ENCODE measurements at regions not wholly inside any gene's neighbourhood (a gene's known extent, or its start where the extent isn't known, plus 50 kb on each side); places are given as distances from the start of the nearest gene placed in this dataset.

DNA sequence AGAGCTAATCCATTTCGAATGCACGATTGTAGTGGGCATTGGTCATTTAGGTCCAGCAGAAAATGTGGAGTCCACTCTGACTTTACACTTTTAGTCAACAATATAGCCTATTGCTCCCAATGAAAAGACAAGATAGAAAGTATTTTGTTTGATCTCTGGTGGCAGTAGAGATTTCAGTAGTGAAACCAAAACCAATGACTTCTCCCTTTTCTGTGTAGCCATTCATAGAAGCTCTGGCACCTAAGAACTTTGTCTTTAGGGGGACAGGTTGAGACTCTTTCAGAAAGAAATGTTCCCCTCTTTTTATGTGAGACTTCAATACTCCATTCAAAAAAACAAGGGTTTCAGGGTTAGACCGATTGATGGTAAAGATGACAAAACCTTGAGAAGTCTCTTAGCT lies 510.8 kb upstream of the POU3F2 start:
- TF ChIP-seq, protein P1, sequence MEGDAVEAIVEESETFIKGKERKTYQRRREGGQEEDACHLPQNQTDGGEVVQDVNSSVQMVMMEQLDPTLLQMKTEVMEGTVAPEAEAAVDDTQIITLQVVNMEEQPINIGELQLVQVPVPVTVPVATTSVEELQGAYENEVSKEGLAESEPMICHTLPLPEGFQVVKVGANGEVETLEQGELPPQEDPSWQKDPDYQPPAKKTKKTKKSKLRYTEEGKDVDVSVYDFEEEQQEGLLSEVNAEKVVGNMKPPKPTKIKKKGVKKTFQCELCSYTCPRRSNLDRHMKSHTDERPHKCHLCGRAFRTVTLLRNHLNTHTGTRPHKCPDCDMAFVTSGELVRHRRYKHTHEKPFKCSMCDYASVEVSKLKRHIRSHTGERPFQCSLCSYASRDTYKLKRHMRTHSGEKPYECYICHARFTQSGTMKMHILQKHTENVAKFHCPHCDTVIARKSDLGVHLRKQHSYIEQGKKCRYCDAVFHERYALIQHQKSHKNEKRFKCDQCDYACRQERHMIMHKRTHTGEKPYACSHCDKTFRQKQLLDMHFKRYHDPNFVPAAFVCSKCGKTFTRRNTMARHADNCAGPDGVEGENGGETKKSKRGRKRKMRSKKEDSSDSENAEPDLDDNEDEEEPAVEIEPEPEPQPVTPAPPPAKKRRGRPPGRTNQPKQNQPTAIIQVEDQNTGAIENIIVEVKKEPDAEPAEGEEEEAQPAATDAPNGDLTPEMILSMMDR (IDR thresholded peaks at IDR 0.05; ENCODE audit: insufficient read depth, low read depth, low read length), result no peak
- Histone ChIP-seq H3K36me3 (ENCODE audit: control insufficient read depth, insufficient read depth, low read length) (no peaks in the 10 kb centered on the region), H3K27me3 (ENCODE audit: control insufficient read depth, insufficient read depth, low read length) (no peaks in the 10 kb centered on the region), H3K4me3 (ENCODE audit: low read depth, low read length) (no peak overlapping the region)
- CTCF ChIA-PET, result no interaction called here
- DNase-seq (ENCODE audit: low read depth), result no peak
- POLR2A ChIA-PET, result no interaction called here

DNA sequence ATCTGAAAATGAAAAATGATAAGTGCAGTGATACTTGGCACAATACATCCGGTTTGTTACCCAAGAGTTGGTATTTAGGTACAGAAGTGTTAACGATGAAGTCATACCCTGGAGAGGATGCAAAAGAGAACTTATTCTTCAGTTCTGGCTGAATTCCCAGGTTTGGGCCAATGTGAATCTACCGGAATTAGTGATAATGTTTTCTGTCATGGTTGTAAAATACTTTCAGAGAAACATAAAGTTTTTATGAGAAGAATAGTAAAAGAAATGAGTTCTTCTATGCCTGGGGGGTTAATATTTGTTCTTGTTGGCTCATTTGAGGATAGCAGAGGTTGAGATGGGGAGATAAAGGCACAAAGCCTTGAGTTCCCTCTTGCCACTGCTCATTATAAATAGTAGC lies 509.9 kb upstream of the POU3F2 start:
- Histone ChIP-seq H3K36me3 (ENCODE audit: control insufficient read depth, insufficient read depth, low read length) (no peaks in the 10 kb centered on the region), H3K27me3 (ENCODE audit: control insufficient read depth, insufficient read depth, low read length) (no peaks in the 10 kb centered on the region), H3K4me3 (ENCODE audit: low read depth, low read length) (no peak overlapping the region)
- ChIA-PET CTCF (no interaction called here), POLR2A (no interaction called here)
- DNase-seq (ENCODE audit: low read depth), result no peak
- TF ChIP-seq, protein P1 (IDR thresholded peaks at IDR 0.05; ENCODE audit: insufficient read depth, low read depth, low read length), result no peak

DNA sequence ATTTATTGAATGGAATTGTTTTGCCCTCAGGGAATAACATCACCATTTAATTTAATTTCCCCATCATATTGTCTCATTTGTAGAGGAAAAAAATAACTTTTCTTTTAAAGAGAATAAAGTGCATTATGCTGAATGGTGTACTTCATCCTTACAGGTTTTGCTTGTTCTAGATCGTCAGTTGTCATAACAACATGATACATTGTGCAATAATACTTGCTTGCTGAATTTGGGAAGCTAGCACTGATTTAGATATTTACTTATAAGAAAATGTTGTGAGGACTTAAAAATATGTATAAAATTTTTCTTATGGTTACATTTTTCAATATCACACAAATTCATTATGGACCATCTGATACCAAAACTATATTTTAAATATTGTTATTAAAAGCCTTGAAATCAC lies 509.0 kb upstream of the POU3F2 start:
- TF ChIP-seq, protein P1 (IDR thresholded peaks at IDR 0.05; ENCODE audit: insufficient read depth, low read depth, low read length), result no peak
- H3K27me3 ChIP-seq (ENCODE audit: control insufficient read depth, insufficient read depth, low read length), result no peaks in the 10 kb centered on the region
- ChIA-PET CTCF (no interaction called here), POLR2A (no interaction called here)
- H3K36me3 ChIP-seq (ENCODE audit: control insufficient read depth, insufficient read depth, low read length), result no peaks in the 10 kb centered on the region
- H3K4me3 ChIP-seq (ENCODE audit: low read depth, low read length), result no peak overlapping the region
- no peak for DNase-seq (ENCODE audit: low read depth)

DNA sequence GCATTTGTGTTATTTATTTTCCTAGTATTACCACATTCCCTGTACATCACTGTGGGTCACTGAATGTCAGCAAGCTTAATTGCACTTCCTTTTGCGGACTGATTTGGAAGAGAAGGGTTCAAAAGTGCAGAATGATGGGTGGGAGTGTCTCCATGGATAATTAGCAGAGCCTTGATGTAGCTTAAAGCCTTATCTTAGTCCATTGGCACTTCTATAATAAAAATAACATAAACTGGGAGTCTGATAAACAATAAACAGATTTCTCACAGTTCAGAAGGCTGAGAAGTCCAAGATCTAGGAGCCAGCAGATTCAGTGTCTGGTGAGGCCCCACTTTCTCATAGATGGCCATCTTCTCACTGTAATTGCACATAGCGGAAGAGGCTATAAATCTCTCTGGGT lies 501.1 kb upstream of the POU3F2 start:
- no peak for DNase-seq (ENCODE audit: low read depth)
- TF ChIP-seq, protein P1 (IDR thresholded peaks at IDR 0.05; ENCODE audit: insufficient read depth, low read depth, low read length), result no peak
- Histone ChIP-seq H3K4me3 (ENCODE audit: low read depth, low read length) (no peak overlapping the region), H3K36me3 (ENCODE audit: control insufficient read depth, insufficient read depth, low read length) (no peaks in the 10 kb centered on the region), H3K27me3 (ENCODE audit: control insufficient read depth, insufficient read depth, low read length) (no peaks in the 10 kb centered on the region)
- POLR2A ChIA-PET, result no interaction called here
- CTCF ChIA-PET, result no interaction called here

DNA sequence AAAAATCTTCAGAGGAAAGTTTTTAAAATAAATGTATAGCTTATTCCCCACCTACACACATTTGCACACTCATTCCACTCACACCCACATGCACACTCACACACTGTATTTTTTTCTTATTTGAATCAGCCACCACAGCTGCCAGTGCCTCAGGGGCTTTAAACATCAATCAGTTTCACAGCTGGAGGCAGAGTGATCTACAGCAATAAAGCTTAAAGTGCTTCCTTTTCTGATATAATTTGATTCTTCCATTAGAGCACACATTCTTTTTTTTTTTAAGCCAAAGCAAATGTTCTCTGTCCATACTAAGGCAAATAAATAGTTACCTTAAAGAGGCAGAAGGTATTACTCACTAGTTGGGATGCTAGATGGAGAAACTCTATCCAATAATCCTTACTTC lies 498.8 kb upstream of the POU3F2 start:
- Histone ChIP-seq H3K27me3 (ENCODE audit: control insufficient read depth, insufficient read depth, low read length) (no peaks in the 10 kb centered on the region), H3K4me3 (ENCODE audit: low read depth, low read length) (no peak overlapping the region), H3K36me3 (ENCODE audit: control insufficient read depth, insufficient read depth, low read length) (no peaks in the 10 kb centered on the region)
- ChIA-PET CTCF (interaction anchor here (1.0 kb wide), 1 partner anchor 16 kb away, joined by 6 read pairs; no protein-coding TSS in a partner anchor), POLR2A (no interaction called here)
- TF ChIP-seq, protein P1 (IDR thresholded peaks at IDR 0.05; ENCODE audit: insufficient read depth, low read depth, low read length), result no peak
- DNase-seq (ENCODE audit: low read depth), result no peak

Data from BJ (cell line).